Spleen (tissue), 11 donors: ENCODE measurements at regions not wholly inside any gene's neighbourhood (a gene's known extent, or its start where the extent isn't known, plus 50 kb on each side); places are given as distances from the start of the nearest gene placed in this dataset.

Experiments used
- DNase-seq: peaks from one replicate; pipeline ENCODE4 v3.0.0-alpha.2; 2020
- H3K27ac ChIP-seq, 8 donors: fragments of 200-600 bp; sonication (generic) in 7 of 8; 1 replicate in 4 of 8; 2 replicates in 4 of 8; pipeline versions ENCODE4 v1.5.0 to v1.8.0; 2016 to 2021; ENCODE audit warnings: inconsistent platforms in 4 of 8, mild to moderate bottlenecking in 4 of 8, moderate library complexity in 1 of 8
- H3K27me3 ChIP-seq, 7 donors: fragments of 200-600 bp; sonication (generic) in 6 of 7; replicated peaks in 1 of 7; 1 replicate in 4 of 7; 2 replicates in 3 of 7; pipeline versions ENCODE4 v1.5.0 to v1.8.0; 2016 to 2021; ENCODE audit warnings: inconsistent platforms in 3 of 7, mild to moderate bottlenecking in 1 of 7
- H3K36me3 ChIP-seq, 6 donors: fragments of 200-600 bp; sonication (generic) in 5 of 6; 1 replicate in 4 of 6; 2 replicates in 2 of 6; pipeline versions ENCODE4 v1.5.0 to v1.8.0; 2016 to 2021; ENCODE audit warnings: inconsistent platforms in 2 of 6
- H3K4me1 ChIP-seq, 6 donors: fragments of 200-600 bp; sonication (generic) in 5 of 6; 1 replicate in 3 of 6; 2 replicates in 3 of 6; pipeline versions ENCODE4 v1.5.0 to v1.8.0; 2016 to 2021; ENCODE audit warnings: inconsistent platforms in 3 of 6
- H3K4me3 ChIP-seq, 8 donors: fragments of 200-600 bp; sonication (generic) in 7 of 8; 1 replicate in 4 of 8; 2 replicates in 4 of 8; pipeline versions ENCODE4 v1.5.0 to v1.8.0; 2016 to 2021; ENCODE audit warnings: inconsistent platforms in 4 of 8, mild to moderate bottlenecking in 4 of 8, moderate library complexity in 2 of 8
- H3K9me3 ChIP-seq, 8 donors: fragments of 200-600 bp; sonication (generic) in 7 of 8; 1 replicate in 4 of 8; 2 replicates in 4 of 8; pipeline versions ENCODE4 v1.5.0 to v1.8.0; 2016 to 2021; ENCODE audit warnings: inconsistent platforms in 4 of 8
- CTCF ChIP-seq, 11 experiments: fragments of 200-600 bp in 7 of 11; fragments of 450-650 bp in 4 of 11; sonication (generic) in 4 of 11; IDR thresholded peaks in 8 of 11; conservative IDR thresholded peaks in 3 of 11; 1 replicate in 7 of 11; 2 replicates in 4 of 11; pipeline versions ENCODE4 v1.4.0 to v1.8.0; 2016 to 2021; ENCODE audit warnings: antibody characterized with exemption in 11 of 11, inconsistent platforms in 4 of 11, mild to moderate bottlenecking in 1 of 11
- POLR2A ChIP-seq, 3 donors: fragments of 450-650 bp; IDR thresholded peaks; one replicate each; pipeline ENCODE4 v1.5.1; 2017; ENCODE audit warnings: antibody characterized with exemption in 3 of 3, mild to moderate bottlenecking in 1 of 3
- POLR2AphosphoS5 ChIP-seq, 3 donors: sonication (generic); formaldehyde crosslinking; IDR thresholded peaks; one replicate each; pipeline ENCODE4 v1.5.1; 2017; ENCODE audit warnings: antibody characterized with exemption in 3 of 3
- WGBS, 5 donors: extraction: QIAGEN DNeasy Blood & Tissue Kit in 3 of 5; methylation state at CpG; one replicate each; pipeline versions ENCODE4 v1.1.5 to v1.1.7; 2013 to 2018; 5-methylcytosine and 5-hydroxymethylcytosine counted together
- intact Hi-C: fragments of 100-400 bp; cut with DNase I; formaldehyde crosslinking; loops from one replicate; pipeline ENCODE4 v1.15.0; 2023; ENCODE audit warnings: low total_unique reads
- donor health status: healthy with polysubstance abuse.
- donor health status: DM: no; HTN: no; CAD: no; lungs with moderate emphysema.
- donor health status: DM: no; HTN: no; CAD: no.
- donor health status: Bipolar disorder and iron deficiency.
- donor health status: healthy.
- donor health status: DM: no; HTN: no; CAD: no.
- donor health status: DM: yes; HTN: yes; CAD: no.

GRCh38 chr1:198373376-198373775, 167.1 kb downstream of the ATP6V1G3 start:
- H3K27ac ChIP-seq = no peak overlapping the region
- no peak for TF ChIP-seq CTCF (IDR thresholded peaks at IDR 0.05 in 8 of 11, conservative IDR thresholded peaks at IDR 0.05 in 3 of 11)
- no peak for TF ChIP-seq POLR2AphosphoS5 (IDR thresholded peaks at IDR 0.05)
- TF ChIP-seq POLR2A (IDR thresholded peaks at IDR 0.05) = no peak
- H3K27me3 ChIP-seq = no peaks in the 10 kb centered on the region
- H3K4me3 ChIP-seq = no peak overlapping the region
- no peaks in the 10 kb centered on the region for H3K4me1 ChIP-seq
- 60 to 97% (median 92%) methylated on average over 3 of the region's 3 CpGs for WGBS, 5 donors
- DNase-seq = no peak
- H3K36me3 ChIP-seq = no peaks in the 10 kb centered on the region
- intact Hi-C loops = no loop called here
- H3K9me3 ChIP-seq = peaks cover 0 to 31% (median 24%) of the 10 kb centered on the region in 8 donors
